ENCODE measurements at regions not wholly inside any gene's neighbourhood (a gene's known extent, or its start where the extent isn't known, plus 50 kb on each side); places are given as distances from the start of the nearest gene placed in this dataset.

- Histone ChIP-seq H3K9ac (ENCODE audit: low read length) (no peak overlapping the region), H3K9me3 (ENCODE audit: insufficient read depth, low read length) (no peaks in the 10 kb centered on the region; the same call in 1 of the 2 replicates), H3K4me2 (ENCODE audit: low read length) (no peak overlapping the region), H3K4me1 (ENCODE audit: low read length) (no peaks in the 10 kb centered on the region), H2AFZ (ENCODE audit: low read depth, low read length) (no peak overlapping the region), H3K79me2 (ENCODE audit: low read length) (no peaks in the 10 kb centered on the region), H4K20me1 (ENCODE audit: insufficient read depth, low read length) (no peaks in the 10 kb centered on the region), H3K36me3 (replicated peaks; ENCODE audit: low read depth, low read length) (no peaks in the 10 kb centered on the region), H3K4me3 (ENCODE audit: low read length) (no peak overlapping the region), H3K27ac (ENCODE audit: low read length) (no peak overlapping the region), H3K27me3 (ENCODE audit: low read depth, low read length) (no peaks in the 10 kb centered on the region)
- TF ChIP-seq CTCF (IDR thresholded peaks at IDR 0.05; ENCODE audit: low read depth, low read length) (no peak), EZH2phosphoT487 (IDR thresholded peaks at IDR 0.05; ENCODE audit: low read depth) (no peak)
These were observed 436.6 kb downstream of the SHISA9 start for GRCh38 chr16:13338044-13338443.

GRCh38 chr16:13342675-13343074, 441.3 kb downstream of the SHISA9 start:
- Histone ChIP-seq H3K79me2 (ENCODE audit: low read length) (no peaks in the 10 kb centered on the region), H4K20me1 (ENCODE audit: insufficient read depth, low read length) (no peaks in the 10 kb centered on the region), H3K9ac (ENCODE audit: low read length) (no peak overlapping the region), H3K4me1 (ENCODE audit: low read length) (no peaks in the 10 kb centered on the region), H3K4me3 (ENCODE audit: low read length) (no peak overlapping the region), H3K36me3 (replicated peaks; ENCODE audit: low read depth, low read length) (no peaks in the 10 kb centered on the region), H3K27ac (ENCODE audit: low read length) (no peak overlapping the region), H3K27me3 (ENCODE audit: low read depth, low read length) (no peaks in the 10 kb centered on the region), H3K4me2 (ENCODE audit: low read length) (no peak overlapping the region), H2AFZ (ENCODE audit: low read depth, low read length) (no peak overlapping the region), H3K9me3 (ENCODE audit: insufficient read depth, low read length) (no peaks in the 10 kb centered on the region; the same call in 1 of the 2 replicates)
- no peak for TF ChIP-seq CTCF (IDR thresholded peaks at IDR 0.05; ENCODE audit: low read depth, low read length)
- TF ChIP-seq EZH2phosphoT487 (IDR thresholded peaks at IDR 0.05; ENCODE audit: low read depth) = no peak

GRCh38 chr16:13344001-13344400, 442.6 kb downstream of the SHISA9 start:
- no peaks in the 10 kb centered on the region for H3K79me2 ChIP-seq (ENCODE audit: low read length)
- H3K4me1 ChIP-seq (ENCODE audit: low read length) = no peaks in the 10 kb centered on the region
- no peaks in the 10 kb centered on the region for H3K36me3 ChIP-seq (replicated peaks; ENCODE audit: low read depth, low read length)
- H3K4me3 ChIP-seq (ENCODE audit: low read length) = no peak overlapping the region
- H2AFZ ChIP-seq (ENCODE audit: low read depth, low read length) = no peak overlapping the region
- TF ChIP-seq CTCF (IDR thresholded peaks at IDR 0.05; ENCODE audit: low read depth, low read length) (no peak), EZH2phosphoT487 (IDR thresholded peaks at IDR 0.05; ENCODE audit: low read depth) (no peak)
- H4K20me1 ChIP-seq (ENCODE audit: insufficient read depth, low read length) = no peaks in the 10 kb centered on the region
- H3K27me3 ChIP-seq (ENCODE audit: low read depth, low read length) = no peaks in the 10 kb centered on the region
- no peaks in the 10 kb centered on the region for H3K9me3 ChIP-seq (ENCODE audit: insufficient read depth, low read length)
- H3K4me2 ChIP-seq (ENCODE audit: low read length) = no peak overlapping the region
- H3K27ac ChIP-seq (ENCODE audit: low read length) = no peak overlapping the region
- no peak overlapping the region for H3K9ac ChIP-seq (ENCODE audit: low read length)

- Histone ChIP-seq H3K27me3 (ENCODE audit: low read depth, low read length) (no peaks in the 10 kb centered on the region), H4K20me1 (ENCODE audit: insufficient read depth, low read length) (no peaks in the 10 kb centered on the region), H3K79me2 (ENCODE audit: low read length) (no peaks in the 10 kb centered on the region), H3K4me3 (ENCODE audit: low read length) (no peak overlapping the region), H3K27ac (ENCODE audit: low read length) (no peak overlapping the region), H3K9me3 (ENCODE audit: insufficient read depth, low read length) (no peaks in the 10 kb centered on the region), H3K4me1 (ENCODE audit: low read length) (no peaks in the 10 kb centered on the region), H3K9ac (ENCODE audit: low read length) (no peak overlapping the region), H3K4me2 (ENCODE audit: low read length) (no peak overlapping the region), H2AFZ (ENCODE audit: low read depth, low read length) (no peak overlapping the region), H3K36me3 (replicated peaks; ENCODE audit: low read depth, low read length) (no peaks in the 10 kb centered on the region)
- TF ChIP-seq CTCF (IDR thresholded peaks at IDR 0.05; ENCODE audit: low read depth, low read length) = no peak
- no peak for TF ChIP-seq EZH2phosphoT487 (IDR thresholded peaks at IDR 0.05; ENCODE audit: low read depth)
These were observed 447.0 kb downstream of the SHISA9 start for GRCh38 chr16:13348416-13348815.

Measured in OCI-LY3 (cell line).